ENCODE measurements at regions not wholly inside any gene's neighbourhood (a gene's known extent, or its start where the extent isn't known, plus 50 kb on each side); places are given as distances from the start of the nearest gene placed in this dataset.

DNA sequence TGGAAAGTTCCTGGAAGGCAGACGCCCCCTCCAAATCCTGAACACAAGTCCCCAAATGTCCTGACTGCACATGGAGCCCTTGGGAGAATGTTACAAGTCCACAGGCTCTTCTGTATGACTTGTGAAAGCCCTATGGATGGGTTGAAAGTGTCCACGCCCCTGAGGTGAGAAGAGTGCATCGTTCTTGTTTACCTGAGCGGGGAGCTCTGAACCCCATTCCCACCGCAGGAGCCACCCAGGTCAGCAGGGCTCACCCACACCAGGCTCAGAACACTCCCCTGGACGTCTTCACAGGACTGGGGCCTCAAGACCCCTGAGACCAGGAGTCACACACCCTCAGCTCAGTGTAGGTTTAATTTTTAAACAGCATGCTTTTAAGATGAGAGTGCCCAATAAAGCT is 84.2 kb upstream of the TMEM18 start:
- DNase-seq (ENCODE audit: low read depth): no peak

DNA sequence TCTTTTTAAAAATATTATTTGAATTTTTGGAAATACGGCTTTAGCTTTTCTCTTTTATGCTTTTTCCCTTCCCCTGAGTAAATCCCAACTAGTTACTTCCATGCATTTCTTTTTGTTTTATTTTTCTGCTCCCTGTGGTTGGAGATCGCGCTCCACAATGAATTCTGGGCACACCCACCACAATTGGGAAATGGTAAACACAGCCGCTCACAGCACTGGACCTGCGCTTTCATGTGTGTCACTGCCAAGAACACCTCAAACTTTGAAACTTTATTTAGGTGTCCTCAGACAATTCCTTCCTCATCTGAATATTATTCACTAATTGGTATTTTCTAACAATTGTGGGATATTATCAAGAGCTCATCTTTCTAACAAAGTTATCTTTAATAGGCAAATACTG is 82.8 kb upstream of the TMEM18 start:
- DNase-seq (ENCODE audit: low read depth): no peak

DNA sequence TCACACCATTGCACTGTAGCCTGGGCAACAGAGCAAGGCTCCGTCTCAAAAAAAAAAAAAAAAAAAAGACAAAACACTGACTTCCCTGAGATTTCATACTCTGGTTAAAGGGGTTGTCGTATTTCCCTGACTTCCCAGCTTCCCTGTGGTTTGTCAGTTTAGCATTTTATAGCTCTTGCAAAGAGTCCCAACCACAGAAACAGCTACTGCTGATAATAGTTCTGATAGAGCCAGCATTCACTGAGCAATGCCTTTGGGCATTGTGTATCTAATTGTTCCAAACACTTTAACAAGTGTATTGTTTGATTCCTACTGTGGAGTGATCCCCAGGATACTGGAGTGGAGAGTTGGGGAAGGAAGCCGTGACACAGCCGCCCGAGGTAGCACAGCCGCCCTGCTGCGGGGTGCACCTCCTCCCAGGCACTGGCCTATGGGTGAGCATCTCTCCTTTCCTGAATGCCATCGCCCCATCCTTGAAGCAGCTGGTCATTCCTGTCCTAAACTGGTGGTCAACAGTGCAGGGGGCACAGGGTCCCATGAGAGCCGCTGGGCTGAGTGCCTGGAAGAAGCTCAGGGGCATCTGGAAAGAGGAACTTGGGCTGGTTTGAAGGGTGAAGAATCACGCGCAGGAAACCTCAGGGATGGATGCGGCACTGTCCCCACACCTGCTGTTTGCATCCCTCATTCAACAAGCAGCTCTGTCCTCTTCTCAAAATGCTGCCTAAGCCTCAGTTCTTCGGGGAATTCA is 81.0 kb upstream of the TMEM18 start:
- DNase-seq (ENCODE audit: low read depth): no peak

DNA sequence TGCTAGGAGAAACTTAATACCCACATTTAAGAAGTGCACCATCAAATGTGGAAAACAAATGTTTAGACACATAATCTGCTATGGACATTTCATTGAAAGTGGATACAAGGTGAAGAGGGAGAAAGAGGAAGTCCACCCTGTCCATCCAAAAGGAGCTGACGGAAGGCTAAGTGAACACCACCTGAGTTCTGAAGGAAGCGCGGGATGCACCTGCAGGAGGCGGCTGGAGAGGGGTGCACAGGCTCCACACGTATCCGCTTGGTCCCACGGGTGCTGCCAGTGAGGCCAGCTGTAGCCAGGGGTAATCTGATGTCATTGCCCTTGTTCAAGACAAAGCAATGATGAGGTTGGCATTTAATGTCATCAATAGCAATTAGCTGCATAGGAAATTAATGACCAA is 75.9 kb upstream of the TMEM18 start:
- DNase-seq (ENCODE audit: low read depth): no peak

DNA sequence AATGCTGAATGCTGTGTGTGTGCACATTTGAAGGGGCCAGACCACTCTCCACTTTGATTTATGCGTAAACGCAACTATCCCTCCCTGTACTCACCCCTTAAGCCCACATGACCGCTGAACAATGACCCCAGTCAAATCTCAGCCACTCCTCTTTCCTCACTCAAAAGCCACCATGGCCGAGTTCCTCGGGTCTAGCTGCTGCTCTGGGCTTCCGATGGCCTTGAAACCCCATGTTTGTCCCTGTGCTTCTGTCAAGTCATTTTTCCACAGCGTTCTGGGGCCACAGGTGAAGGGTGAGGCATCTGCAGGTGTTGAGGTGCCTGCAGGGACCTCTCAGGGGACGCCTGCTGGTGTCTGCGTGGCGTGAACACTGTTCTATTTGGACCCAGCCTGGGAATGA is 74.3 kb upstream of the TMEM18 start:
- DNase-seq (ENCODE audit: low read depth): no peak

DNA sequence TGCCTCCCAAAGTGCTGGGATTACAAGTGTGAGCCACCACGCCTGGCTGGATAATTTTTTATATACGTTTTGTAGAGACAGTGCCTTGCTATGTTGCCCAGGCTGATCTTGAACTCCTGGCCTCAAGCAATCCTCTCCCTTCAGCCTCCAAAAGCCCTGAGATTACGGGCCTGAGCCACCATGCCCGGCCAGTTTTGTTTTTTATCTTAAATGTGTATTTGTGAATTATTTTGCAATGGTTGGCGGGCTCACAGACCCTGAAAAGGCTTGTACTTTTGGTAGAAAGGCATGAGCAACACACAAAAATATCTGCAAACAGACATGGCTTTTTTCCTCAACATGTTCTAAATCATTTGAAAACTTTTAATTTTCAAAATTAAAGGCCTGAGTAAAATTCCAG is 73.4 kb upstream of the TMEM18 start:
- DNase-seq (ENCODE audit: low read depth): no peak

DNA sequence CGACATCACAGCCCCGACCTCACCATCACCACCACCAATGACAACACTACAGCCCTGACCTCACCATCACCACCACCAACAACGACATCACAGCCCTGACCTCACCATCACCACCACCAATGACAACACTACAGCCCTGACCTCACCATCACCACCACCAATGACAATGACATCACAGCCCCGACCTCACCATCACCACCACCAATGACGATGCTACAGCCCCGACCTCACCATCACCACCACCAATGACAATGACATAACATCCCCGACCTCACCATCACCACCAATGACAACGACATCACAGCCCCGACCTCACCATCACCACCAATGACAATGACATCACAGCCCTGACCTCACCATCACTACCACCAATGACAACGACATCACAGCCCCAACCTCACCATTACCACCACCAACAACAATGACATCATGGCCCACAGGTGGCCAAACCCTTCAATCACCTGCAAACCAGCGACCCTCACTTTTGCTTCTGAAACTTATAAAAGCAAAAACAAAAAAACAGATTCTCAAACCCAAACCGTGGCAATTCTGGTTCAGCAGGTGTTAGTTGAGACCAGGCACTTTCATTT is 70.7 kb upstream of the TMEM18 start:
- DNase-seq (ENCODE audit: low read depth): no peak

DNA sequence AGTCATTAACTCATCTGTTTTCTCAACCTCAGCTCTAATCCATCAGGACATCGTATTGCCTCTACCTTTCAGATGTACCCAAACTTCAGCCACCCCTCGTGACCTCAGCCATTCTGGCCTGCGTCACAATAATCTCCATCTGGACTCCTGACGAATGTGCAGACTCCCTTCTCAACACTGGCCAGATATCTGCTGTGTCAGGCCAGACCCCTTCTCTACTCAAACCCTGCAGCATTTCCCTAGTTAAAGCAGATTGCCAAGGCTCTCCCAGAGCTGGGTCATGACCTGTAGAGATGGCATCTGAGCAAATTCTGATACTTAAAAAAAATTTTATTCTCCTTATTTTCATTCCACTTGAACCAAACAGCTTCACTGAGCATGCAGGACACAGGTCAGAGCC is 69.5 kb upstream of the TMEM18 start:
- no peak for DNase-seq (ENCODE audit: low read depth)

DNA sequence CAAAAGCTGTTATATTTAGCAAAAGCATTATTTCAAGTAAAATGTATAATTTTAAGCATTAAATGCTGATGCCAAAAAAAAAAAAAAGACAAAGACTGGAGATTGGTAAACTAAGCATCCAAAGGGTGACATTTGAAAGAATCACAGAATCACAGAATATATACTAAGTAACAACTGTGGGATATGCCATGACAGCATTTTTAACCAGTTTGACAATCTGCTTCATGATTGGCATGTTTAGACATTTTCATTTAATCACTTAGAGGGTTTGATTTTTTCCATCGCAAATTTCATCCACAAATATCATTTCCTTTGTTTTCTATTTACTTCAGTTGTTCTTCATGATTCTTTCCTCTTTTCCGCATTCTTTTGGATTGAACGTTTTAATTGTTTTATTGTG is 66.9 kb upstream of the TMEM18 start:
- DNase-seq (ENCODE audit: low read depth): no peak

DNA sequence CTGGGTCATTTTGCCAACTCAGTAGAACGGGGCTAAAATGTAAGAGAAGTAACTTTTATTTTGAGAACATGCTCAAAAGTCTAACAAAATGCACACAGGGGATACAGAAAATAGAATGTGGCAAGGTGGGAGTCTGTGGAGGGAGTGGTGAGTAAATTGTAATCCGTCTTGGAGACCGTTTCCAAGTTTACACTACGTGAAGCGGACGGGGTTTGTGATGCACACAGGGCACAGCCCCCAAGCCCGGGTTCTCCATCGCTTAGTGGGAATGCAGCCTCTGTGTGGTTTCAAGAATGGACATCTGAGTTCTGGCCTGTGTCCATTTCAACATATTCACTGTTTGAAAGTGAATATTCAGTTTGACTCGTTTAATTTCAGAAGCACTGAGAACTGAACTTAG is 65.0 kb upstream of the TMEM18 start:
- no peak for DNase-seq (ENCODE audit: low read depth)

DNA sequence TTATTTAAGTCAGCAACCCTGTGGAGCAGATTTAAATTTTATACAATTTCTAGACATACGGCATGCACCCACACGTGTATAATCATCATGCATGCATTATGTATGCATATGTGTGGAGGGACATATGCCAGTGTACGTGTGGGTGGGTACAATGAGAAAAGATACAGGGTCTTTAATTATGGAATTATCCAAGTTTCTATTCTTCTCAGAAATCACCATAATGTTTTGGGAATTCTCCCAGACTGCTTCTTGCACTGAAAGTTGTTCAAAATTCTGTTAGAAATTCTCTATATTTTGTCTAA is 63.9 kb upstream of the TMEM18 start:
- no peak for DNase-seq (ENCODE audit: low read depth)

DNA sequence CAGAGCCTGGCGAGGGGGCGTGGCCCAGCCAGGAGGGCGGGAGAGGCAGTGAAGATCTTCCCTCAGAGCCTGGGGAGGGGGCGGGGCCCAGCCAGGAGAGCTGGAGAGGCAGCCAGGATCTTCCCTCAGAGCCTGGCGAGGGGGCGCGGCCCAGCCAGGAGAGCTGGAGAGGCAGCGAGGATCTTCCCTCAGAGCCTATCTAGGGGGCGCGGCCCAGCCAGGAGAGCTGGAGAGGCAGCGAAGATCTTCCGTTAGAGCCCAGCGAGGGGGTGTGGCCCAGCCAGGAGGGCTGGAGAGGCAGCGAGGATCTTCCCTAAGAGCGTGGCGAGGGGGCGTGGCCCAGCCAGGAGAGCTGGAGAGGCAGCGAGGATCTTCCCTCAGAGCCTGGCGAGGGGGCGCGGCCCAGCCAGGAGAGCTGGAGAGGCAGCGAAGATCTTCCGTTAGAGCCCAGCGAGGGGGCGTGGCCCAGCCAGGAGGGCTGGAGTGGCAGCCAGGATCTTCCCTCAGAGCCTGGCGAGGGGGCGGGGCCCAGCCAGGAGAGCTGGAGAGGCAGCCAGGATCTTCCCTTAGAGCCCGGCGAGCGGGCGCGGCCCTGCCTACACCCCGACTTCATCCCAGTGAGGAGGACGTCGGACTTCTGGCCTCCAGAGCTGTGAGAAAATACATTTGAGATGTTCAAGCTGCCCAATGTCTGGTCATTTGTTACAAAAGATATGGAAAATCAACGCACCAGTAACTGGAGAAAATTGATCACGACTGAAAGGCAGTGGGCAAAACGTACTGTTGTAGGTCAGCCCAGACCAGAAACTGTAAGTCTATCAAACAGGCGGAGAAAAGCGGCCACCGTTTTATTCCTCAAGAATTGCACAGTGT is 63.4 kb upstream of the TMEM18 start:
- peak; percentile 72 for DNase-seq (ENCODE audit: low read depth)

DNA sequence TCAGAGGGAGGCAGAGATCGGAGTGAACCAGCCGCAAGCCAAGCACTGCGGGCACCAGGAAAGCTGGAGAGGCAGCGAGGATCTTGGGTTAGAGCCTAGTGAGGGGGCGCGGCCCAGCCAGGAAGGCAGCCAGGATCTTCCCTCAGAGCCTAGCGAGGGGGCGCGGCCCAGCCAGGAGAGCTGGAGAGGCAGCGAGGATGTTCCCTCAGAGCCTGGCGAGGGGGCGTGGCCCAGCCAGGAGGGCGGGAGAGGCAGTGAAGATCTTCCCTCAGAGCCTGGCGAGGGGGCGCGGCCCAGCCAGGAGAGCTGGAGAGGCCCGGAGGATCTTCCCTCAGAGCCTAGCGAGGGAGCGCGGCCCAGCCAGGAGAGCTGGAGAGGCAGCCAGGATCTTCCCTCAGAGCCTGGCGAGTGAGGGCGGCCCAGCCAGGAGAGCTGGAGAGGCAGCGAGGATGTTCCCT is 62.7 kb upstream of the TMEM18 start:
- peak; percentile 1 for DNase-seq (ENCODE audit: low read depth)

DNA sequence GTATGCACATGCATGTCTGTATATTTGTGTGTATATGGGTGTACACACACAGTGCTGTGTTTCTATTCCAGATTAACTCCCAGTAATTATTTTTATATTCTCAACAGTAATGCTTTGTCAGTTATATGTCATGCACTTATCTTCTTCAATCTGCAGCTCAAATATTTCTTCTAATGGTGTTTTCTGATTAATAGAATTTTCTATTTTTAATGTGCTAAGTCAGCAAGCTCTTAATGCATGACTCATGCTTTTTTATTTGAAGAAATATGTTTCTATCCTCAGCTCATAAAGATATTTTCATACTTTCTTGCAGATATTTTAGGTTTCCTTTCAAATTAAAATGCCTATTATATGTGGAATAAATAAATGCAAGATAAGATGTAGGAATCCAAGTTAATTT is 59.7 kb upstream of the TMEM18 start:
- DNase-seq (ENCODE audit: low read depth): no peak

DNA sequence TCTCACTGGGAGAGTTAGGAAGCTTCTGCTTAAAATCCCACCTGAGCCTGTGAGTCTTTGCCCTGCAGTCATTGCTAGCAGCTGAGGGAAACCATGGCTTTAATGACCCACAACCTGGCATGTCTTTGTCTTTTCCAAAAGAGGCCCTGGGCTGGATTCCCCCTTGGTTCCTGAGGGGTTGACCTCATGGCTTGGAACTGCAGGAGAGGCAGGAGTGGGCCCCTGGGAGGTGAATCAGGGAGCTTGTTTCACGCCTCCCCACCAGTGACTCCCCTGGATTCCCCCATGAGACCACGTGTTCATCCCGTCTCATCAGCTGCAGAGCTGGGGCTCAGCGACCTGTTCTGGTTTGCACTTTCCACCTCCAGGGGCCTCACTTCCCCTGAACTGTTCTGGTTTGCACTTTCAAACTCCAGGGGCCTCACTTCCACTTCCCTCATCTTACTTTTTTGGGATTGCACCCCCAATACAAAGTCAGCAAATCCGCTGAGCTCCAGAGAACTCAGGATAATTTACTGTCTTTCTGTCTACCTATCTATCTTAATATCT is 58.5 kb upstream of the TMEM18 start:
- DNase-seq (ENCODE audit: low read depth): no peak

DNA sequence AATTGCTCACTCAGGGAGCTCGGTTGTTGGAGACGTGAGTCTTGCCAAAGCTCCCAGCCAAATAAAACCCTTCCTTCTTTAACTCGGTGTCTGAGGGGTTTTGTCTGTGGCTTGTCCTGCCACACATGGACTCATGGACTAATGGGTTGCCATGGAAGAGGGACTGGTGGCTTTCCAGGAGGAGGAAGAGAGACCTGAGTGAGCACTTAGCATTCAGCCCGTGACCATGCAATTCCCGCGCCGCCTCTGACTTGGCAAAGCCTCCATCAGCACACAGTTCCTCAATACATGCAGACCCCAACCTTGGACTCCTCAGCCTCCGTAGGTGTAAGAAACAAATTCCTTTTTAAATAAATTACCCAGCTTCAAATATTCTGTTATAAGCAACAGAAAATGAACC is 57.3 kb upstream of the TMEM18 start:
- DNase-seq (ENCODE audit: low read depth): no peak

DNA sequence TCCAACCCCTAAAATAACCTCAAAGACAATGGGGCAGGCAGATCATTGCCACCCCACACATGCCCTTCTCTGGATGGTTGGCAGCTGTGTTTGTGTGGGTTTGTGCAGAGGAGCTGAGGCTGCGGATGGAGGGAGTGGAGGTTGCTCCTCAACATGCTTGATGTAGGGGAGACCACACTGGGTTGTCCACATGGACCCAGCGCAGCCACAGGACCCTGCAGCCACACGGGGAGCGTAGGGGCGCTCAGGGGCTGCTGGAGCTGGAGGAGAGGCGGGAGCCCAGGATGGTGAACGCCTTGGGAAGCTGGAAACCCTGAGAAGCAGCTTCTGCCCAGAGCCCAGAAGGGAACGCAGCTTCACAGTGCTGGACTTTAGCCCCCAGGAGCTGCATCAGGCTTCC is 56.3 kb upstream of the TMEM18 start:
- no peak for DNase-seq (ENCODE audit: low read depth)

DNA sequence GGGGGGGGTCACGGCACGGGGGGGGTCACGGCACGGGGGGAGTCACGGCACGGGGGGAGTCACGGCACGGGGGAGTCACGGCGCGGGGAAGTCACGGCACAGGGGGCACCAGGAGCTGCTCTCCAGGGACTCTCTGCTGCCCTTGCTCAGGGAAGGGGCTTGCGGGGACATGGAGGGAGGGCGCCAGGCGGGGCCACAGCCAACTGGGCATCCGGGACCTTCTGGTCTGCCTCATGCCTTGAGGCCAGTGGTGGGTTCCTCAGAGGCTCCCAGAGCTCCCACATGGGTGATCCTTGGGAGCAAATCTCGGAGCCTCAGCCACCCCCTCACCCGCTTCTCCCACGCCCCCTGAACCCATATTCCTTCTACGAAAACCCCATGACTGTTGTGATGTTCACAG is 55.8 kb upstream of the TMEM18 start:
- no peak for DNase-seq (ENCODE audit: low read depth)

DNA sequence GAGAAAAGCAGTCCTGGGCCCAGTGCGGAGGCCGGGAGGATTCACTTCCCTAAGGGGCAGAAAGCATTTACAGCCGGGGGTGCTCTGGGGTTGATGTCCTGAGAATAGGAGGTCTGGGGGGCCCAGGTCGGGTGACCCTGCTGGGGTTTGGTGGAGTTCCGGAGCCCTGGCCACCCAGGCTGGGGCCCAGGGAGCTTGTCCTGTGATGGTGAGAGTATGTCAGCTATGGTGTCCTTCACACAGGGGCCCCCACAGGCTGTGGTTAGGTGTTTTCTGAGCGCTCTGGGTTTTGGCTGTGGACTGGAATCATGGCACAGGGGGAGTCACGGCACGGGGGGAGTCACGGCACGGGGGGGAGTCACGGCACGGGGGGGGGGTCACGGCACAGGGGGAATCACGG is 54.5 kb upstream of the TMEM18 start:
- no peak for DNase-seq (ENCODE audit: low read depth)

DNA sequence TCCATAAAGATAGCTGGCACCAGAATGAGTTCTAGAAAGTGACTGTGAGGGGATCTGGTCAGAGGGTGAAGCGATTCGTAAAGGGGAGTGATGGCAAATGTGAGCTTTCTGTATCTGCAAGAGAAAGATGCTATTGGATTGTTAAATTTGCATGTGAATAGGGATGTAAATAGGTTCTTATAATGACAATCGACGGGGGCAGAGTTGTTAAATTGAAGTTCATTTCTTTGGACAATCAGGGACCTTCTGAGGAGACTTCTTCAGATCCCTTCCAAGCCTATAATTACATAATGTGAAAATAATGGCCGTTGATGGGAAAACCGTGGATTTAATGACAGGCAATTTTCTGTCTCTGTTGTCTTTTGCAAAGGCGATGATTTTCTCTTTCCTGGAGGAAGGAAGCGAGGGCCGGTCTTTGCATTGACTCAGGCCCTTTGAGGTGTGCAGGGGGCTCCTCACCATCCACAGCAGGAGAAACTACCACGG is 52.2 kb upstream of the TMEM18 start:
- no peak for DNase-seq (ENCODE audit: low read depth)

DNA sequence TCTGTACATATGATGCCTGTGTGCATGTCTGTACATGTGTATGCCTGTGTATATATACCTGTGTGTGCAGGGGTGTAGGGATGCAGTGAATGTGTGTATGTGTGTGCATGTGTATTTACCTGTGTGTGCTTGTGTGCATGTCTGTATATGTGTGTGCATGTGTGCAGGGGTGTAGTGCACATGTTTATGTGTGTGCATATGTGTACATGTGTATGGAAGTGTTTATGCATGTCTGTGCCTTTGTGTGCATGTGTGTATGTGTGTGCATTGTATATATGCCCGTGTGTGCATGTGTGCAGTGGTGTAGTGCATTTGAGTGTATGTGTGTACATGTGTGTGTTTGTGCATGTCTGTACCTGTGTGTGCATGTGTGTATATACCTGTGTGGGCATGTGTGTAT is 51.0 kb upstream of the TMEM18 start:
- DNase-seq (ENCODE audit: low read depth): no peak

DNA sequence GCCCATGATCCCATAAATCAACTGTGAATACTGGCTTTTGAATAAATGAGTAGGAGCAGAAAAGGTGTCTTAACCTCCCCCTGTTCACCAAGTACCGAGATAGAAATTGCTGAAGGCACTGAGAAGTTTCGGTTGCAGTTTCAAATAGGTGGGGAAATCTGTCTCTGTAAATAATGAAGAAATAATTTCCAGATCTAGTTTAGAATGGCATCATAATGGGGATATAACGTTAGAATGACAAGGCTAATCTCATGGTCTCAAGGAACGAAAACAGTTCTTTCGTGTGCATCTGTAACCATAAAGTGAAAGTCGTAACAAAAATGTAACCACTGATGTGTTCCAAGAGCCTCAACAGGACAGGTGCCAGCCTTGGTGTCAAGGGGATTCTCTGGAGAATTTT is 49.9 kb upstream of the TMEM18 start:
- no peak for DNase-seq (ENCODE audit: low read depth)
